ENCODE measurements at regions not wholly inside any gene's neighbourhood (a gene's known extent, or its start where the extent isn't known, plus 50 kb on each side); places are given as distances from the start of the nearest gene placed in this dataset.

- no peaks in the 10 kb centered on the region for H3K27me3 ChIP-seq (ENCODE audit: control insufficient read depth in 2 of 2, insufficient read depth in 2 of 2, low read length in 2 of 2)
- dilution Hi-C loops (cut with MboI; ENCODE audit: extremely low pct_ligation_motif_present, low sequenced_read_pairs): no loop called here
- intact Hi-C loops (cut with micrococcal nuclease): no loop called here
- FAIRE-seq (no peak), DNase-seq (ENCODE audit: low read depth, low spot score) (no peak)
- H3K4me1 ChIP-seq (ENCODE audit: control insufficient read depth, extremely low read depth, insufficient read depth, low read length): no peaks in the 10 kb centered on the region
- no peak overlapping the region for H3K4me2 ChIP-seq (ENCODE audit: insufficient read depth, low read length)
- H3K9me1 ChIP-seq (replicated peaks; ENCODE audit: control insufficient read depth, extremely low read depth, insufficient read depth, low read length): no peaks in the 10 kb centered on the region
- H4K20me1 ChIP-seq (replicated peaks; ENCODE audit: control insufficient read depth, extremely low read depth, insufficient read depth, low read length): no peaks in the 10 kb centered on the region
- H3K4me3 ChIP-seq (replicated peaks in 1 of 3; ENCODE audit: insufficient read depth in 1 of 3, low read depth in 1 of 3, low read length in 3 of 3): no peak overlapping the region
- ChIA-PET CTCF (no interaction called here), POLR2A (no interaction called here)
- no peaks in the 10 kb centered on the region for H3K36me3 ChIP-seq (ENCODE audit: control insufficient read depth in 2 of 2, extremely low read depth in 1 of 2, insufficient read depth in 2 of 2, low read length in 2 of 2)
- H3K27ac ChIP-seq (ENCODE audit: insufficient read depth, low read depth, low read length): no peak overlapping the region
- no peak overlapping the region for H3K9ac ChIP-seq (replicated peaks; ENCODE audit: extremely low read depth, insufficient read depth, low read length)
- no peak overlapping the region for H2AFZ ChIP-seq (ENCODE audit: low read depth, low read length)
- no peak for TF ChIP-seq POLR2AphosphoS5 (IDR thresholded peaks at IDR 0.05; ENCODE audit: insufficient read depth, low read depth, low read length)
- TF ChIP-seq GATA2 (IDR thresholded peaks at IDR 0.05; ENCODE audit: insufficient read depth, insufficient read length, low read depth, low read length): no peak
- TF ChIP-seq FOS (IDR thresholded peaks at IDR 0.05; ENCODE audit: borderline replicate concordance, insufficient read depth, low read length): no peak
- no peak for TF ChIP-seq POLR2A (IDR thresholded peaks at IDR 0.05; ENCODE audit: low read depth, low read length)
- no peak for TF ChIP-seq JUN (IDR thresholded peaks at IDR 0.05; ENCODE audit: borderline replicate concordance, insufficient read depth, insufficient read length, low read depth)
- no peak for TF ChIP-seq MYC (IDR thresholded peaks at IDR 0.05; ENCODE audit: low read depth, low read length)
- TF ChIP-seq MAX (IDR thresholded peaks at IDR 0.05; ENCODE audit: insufficient read depth, insufficient read length): no peak
- TF ChIP-seq CTCF (IDR thresholded peaks at IDR 0.05; ENCODE audit: extremely low read depth in 1 of 2, insufficient read depth in 1 of 2, low read depth in 1 of 2, low read length in 2 of 2): no peak
- TF ChIP-seq EZH2 (IDR thresholded peaks at IDR 0.05; ENCODE audit: borderline replicate concordance, low read depth, low read length, severe bottlenecking): no peak
- H3K9me3 ChIP-seq (replicated peaks; ENCODE audit: control insufficient read depth, insufficient read depth, low read length): no peaks in the 10 kb centered on the region
- H3K79me2 ChIP-seq (ENCODE audit: control insufficient read depth, insufficient read depth, low read length): no peaks in the 10 kb centered on the region
- no TSS peak for BruUV-seq (replicated peaks)
Observed at GRCh38 chr11:95375886-95376285, 144.9 kb upstream of the SESN3 start.

All from endothelial cell of umbilical vein (primary cell).